A549 (cell line): ENCODE measurements at regions not wholly inside any gene's neighbourhood (a gene's known extent, or its start where the extent isn't known, plus 50 kb on each side); places are given as distances from the start of the nearest gene placed in this dataset.
"Not testable (repeated sequence)": the region's sequence is repeated elsewhere in the genome, so short reads cannot be mapped to it uniquely, and the experiment has no call there.

Experiments
- CEBPB ChIP-seq, 2 experiments: fragments of >200 bp in 1 of 2; sonication (Bioruptor Twin) in 1 of 2; formaldehyde crosslinking in 1 of 2; IDR thresholded peaks; 2 replicates each; pipeline ENCODE4 v1.6.1; 2012 to 2016
- CTCF ChIP-seq: fragments of >200 bp; sonication (Bioruptor Twin); formaldehyde crosslinking; IDR thresholded peaks from 3 replicates; pipeline ENCODE4 v1.5.1; 2016
- HDAC2 ChIP-seq: fragments of 200-600 bp; sonication (generic); IDR thresholded peaks from 2 replicates; pipeline ENCODE4 v1.6.1; 2016
- HOXB13 ChIP-seq: fragments of 250-450 bp; sonication (Bioruptor Pico); IDR thresholded peaks from 2 replicates; pipeline ENCODE4 v1.5.0; 2020; ENCODE audit warnings: low read depth, mild to moderate bottlenecking, moderate library complexity
- JUN ChIP-seq, 2 experiments: fragments of >200 bp; sonication (Bioruptor Twin); formaldehyde crosslinking; IDR thresholded peaks; 2 replicates in 1 of 2; 3 replicates in 1 of 2; pipeline ENCODE4 v1.6.1; 2016 to 2017
- MAFK ChIP-seq: fragments of 450-650 bp; IDR thresholded peaks from 2 replicates; pipeline ENCODE4 v1.6.1; 2014; ENCODE audit not compliant: partially characterized antibody
- MAX ChIP-seq: IDR thresholded peaks from 2 replicates; pipeline ENCODE4 v1.6.1; 2012
- POLR2A ChIP-seq: IDR thresholded peaks from 2 replicates; pipeline ENCODE4 v1.6.1; 2012; ENCODE audit warnings: mild to moderate bottlenecking, low read length
- RCOR1 ChIP-seq: fragments of 150-350 bp; IDR thresholded peaks from 2 replicates; pipeline ENCODE4 v1.6.1; 2014; ENCODE audit warnings: antibody characterized with exemption, low read length, low read depth
- REST ChIP-seq: fragments of 200-600 bp; sonication (generic); IDR thresholded peaks from 2 replicates; pipeline ENCODE4 v1.6.1; 2016; ENCODE audit warnings: antibody characterized with exemption, mild to moderate bottlenecking, moderate library complexity
- SMC3 ChIP-seq: fragments of >200 bp; sonication (Bioruptor Twin); formaldehyde crosslinking; IDR thresholded peaks from 3 replicates; pipeline ENCODE4 v1.6.1; 2018; ENCODE audit warnings: inconsistent platforms
- USF2 ChIP-seq: fragments of 450-650 bp; IDR thresholded peaks from 2 replicates; pipeline ENCODE4 v1.6.1; 2014; ENCODE audit warnings: antibody characterized with exemption
- ZC3H11A ChIP-seq: fragments of 450-650 bp; IDR thresholded peaks from 2 replicates; pipeline ENCODE4 v1.6.1; 2014; ENCODE audit warnings: antibody characterized with exemption, mild to moderate bottlenecking
- ZFP36 ChIP-seq: fragments of 450-650 bp; IDR thresholded peaks from 2 replicates; pipeline ENCODE4 v1.6.1; 2014; ENCODE audit warnings: borderline replicate concordance; ENCODE audit not compliant: partially characterized antibody

- not testable (repeated sequence) for TF ChIP-seq POLR2A; REST; CTCF; JUN (IDR thresholded peaks at IDR 0.05); ZFP36; ZC3H11A; USF2; HOXB13 (CRISPR knock-in tag); HDAC2; CEBPB (IDR thresholded peaks at IDR 0.05); RCOR1; MAX; SMC3; MAFK
Observed at GRCh38 chr1:191448279-191448678, 710.0 kb upstream of the RGS18 start.
